ENCODE measurements at regions not wholly inside any gene's neighbourhood (a gene's known extent, or its start where the extent isn't known, plus 50 kb on each side); places are given as distances from the start of the nearest gene placed in this dataset.

DNA sequence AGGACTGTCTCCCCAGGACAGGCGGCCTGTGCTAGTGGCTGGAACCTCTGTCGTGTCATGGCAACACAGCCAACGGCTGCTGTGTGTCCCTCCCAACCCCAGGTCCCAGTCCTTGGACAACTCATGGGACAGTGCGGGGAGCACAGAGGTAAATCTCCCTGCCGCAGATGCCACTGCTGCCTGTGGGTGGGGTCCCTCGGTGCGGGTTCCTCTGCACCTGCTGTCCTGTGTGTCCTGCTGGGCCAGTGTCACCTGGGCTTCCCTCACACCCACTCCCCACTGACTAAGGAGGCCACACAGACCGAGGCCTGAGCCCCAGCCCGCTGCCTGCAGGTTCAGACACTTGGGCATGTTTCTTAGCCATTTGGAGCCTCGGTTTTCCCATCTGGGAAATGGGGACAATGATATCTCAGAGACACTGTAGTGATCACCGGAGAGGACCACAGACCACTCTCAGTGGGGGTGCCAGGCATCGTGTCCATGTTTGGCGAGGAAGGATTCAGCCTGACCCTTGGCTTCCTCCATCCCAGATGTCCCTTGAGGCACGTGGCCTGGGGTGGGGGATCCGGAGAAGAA, 96.5 kb downstream of the SIK1 start:
- WGBS, 2 donors = 86% methylated on average over 10 to 15 of the region's 15 CpGs

DNA sequence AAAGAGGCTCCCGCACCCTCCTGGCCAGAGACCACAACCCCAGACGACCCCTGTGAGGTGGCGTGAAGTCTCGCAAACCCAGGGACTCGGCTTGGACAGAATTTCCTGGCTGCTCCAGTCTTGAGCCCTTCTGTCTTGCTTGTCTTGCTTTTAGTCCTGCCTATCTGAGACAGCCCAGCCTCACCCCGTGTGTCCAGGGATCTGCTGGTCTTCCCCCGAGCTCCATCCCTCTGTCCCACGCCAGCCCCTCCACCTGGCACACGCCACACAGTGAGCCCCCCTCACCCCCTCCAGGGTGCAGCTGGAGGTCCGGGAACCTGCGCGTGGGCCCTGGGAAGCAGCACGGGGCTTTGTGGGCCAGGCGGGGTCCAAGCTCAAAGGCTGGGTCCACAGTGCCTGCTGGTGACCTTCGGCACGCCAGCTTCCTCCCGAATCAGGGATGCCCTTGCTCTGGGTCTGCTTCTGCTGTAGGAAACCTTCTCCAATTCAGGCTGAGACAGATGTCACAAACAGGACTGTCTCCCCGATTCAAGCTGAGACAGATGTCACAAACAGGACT, 97.1 kb downstream of the SIK1 start:
- Histone ChIP-seq H3K27me3 (no peaks in the 10 kb centered on the region), H3K9me3 (no peaks in the 10 kb centered on the region), H3K4me3 (no peak overlapping the region), H3K4me1 (peaks cover 16% of the 10 kb centered on the region), H3K36me3 (ENCODE audit: low read depth, missing control alignments) (no peaks in the 10 kb centered on the region), H3K27ac (no peak overlapping the region)
- WGBS, 2 donors = 83 to 90% methylated on average over 10 to 18 of the region's 18 CpGs
- intact Hi-C loops (cut with DNase I; ENCODE audit: low total_unique reads) = no loop called here
- TF ChIP-seq POLR2A (IDR thresholded peaks at IDR 0.05) = no peak
- TF ChIP-seq, protein P1, sequence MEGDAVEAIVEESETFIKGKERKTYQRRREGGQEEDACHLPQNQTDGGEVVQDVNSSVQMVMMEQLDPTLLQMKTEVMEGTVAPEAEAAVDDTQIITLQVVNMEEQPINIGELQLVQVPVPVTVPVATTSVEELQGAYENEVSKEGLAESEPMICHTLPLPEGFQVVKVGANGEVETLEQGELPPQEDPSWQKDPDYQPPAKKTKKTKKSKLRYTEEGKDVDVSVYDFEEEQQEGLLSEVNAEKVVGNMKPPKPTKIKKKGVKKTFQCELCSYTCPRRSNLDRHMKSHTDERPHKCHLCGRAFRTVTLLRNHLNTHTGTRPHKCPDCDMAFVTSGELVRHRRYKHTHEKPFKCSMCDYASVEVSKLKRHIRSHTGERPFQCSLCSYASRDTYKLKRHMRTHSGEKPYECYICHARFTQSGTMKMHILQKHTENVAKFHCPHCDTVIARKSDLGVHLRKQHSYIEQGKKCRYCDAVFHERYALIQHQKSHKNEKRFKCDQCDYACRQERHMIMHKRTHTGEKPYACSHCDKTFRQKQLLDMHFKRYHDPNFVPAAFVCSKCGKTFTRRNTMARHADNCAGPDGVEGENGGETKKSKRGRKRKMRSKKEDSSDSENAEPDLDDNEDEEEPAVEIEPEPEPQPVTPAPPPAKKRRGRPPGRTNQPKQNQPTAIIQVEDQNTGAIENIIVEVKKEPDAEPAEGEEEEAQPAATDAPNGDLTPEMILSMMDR (IDR thresholded peaks at IDR 0.05) = no peak
- DNase-seq = no peak

More for the DNA sequence above, 96.5 kb downstream of the SIK1 start:
- Histone ChIP-seq H3K36me3 (ENCODE audit: low read depth, missing control alignments) (no peaks in the 10 kb centered on the region), H3K27me3 (no peaks in the 10 kb centered on the region), H3K4me1 (peaks cover 16% of the 10 kb centered on the region), H3K9me3 (no peaks in the 10 kb centered on the region), H3K4me3 (no peak overlapping the region), H3K27ac (no peak overlapping the region)
- no peak for DNase-seq
- intact Hi-C loops (cut with DNase I; ENCODE audit: low total_unique reads) = no loop called here
- TF ChIP-seq POLR2A (IDR thresholded peaks at IDR 0.05) = no peak
- TF ChIP-seq, protein P1 (IDR thresholded peaks at IDR 0.05) = no peak

DNA sequence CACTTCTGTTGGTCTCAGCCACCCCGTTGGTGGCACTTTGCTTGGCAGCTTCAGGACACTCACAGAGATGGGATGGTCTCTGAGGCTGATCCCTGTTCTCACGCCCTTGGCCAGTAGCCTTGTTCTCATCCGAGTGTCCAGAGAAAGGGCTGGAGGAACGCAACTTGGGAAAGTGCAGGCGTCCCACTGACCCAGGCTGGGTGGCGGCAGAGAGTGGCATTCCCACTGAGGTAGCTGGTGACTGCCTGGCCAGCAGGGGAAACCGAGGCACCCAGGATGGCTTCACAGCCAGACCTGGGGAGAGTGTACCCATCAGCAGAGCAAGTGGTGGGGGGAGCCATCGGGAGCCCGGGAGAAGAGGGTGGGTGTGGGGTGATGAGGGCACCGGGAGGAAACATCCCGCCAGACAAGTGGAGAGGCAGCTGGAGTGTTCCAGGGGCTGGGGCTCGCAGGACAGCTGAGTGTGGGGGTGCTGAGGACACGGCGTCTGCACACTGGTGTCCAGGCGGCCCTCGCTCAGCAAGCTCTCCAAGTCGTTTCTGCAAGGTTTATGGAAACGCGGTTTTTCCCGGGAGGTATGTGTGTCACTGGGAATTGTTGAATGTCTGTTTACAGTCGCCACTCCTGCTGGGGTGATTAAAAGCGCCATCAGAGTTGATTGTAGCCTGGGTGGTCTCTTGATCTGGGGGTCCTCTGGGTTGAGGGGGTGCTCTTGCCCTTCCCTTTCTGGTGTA, 97.8 kb downstream of the SIK1 start:
- Histone ChIP-seq H3K27ac (no peak overlapping the region), H3K36me3 (ENCODE audit: low read depth, missing control alignments) (no peaks in the 10 kb centered on the region), H3K4me3 (no peak overlapping the region), H3K9me3 (no peaks in the 10 kb centered on the region), H3K27me3 (no peaks in the 10 kb centered on the region), H3K4me1 (peaks cover 16% of the 10 kb centered on the region)
- intact Hi-C loops (cut with DNase I; ENCODE audit: low total_unique reads) = no loop called here
- 93 to 97% methylated on average over 16 to 22 of the region's 22 CpGs for WGBS, 2 donors
- TF ChIP-seq, protein P1 (IDR thresholded peaks at IDR 0.05) = no peak
- TF ChIP-seq POLR2A (IDR thresholded peaks at IDR 0.05) = no peak
- DNase-seq = no peak

DNA sequence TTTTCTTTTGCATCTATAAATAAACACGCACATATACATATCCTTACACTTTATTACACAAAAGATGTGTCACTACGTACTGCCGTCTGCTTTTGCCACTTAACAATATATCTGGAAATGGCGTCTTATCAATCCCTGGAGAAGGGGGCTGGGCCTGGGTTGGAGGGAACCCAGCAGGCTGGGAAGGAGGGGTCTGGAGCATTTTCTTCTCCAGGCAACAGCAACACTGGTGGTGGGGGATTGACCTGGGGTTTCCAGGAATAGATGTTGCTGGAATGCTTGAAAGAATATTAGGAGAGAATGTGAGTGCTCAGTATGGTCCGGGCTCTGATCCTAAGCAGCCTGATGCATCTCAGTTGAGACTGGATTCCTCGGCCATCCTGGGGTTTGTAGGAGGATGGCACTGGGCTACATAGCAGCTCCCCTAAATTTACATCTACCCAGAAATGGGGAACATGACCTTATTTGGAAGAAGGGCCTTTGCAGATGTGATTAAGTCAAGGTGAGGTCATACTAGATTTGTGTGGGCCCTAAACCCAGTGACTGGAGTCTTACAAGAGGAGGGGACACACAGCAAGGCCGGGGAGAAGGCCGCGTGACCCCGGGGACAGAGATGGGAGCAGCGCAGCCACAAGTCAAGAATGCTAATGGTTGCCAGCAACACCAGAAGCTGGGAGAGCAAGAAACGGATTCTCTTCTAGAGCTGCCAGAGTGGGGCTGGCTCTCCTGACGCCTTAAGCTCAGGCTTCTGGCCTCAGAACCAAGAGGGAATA, 98.6 kb downstream of the SIK1 start:
- no peak overlapping the region for H3K27ac ChIP-seq
- DNase-seq = no peak
- H3K4me1 ChIP-seq = peaks cover 20% of the 10 kb centered on the region
- H3K36me3 ChIP-seq (ENCODE audit: low read depth, missing control alignments) = no peaks in the 10 kb centered on the region
- intact Hi-C loops (cut with DNase I; ENCODE audit: low total_unique reads) = no loop called here
- no peak overlapping the region for H3K4me3 ChIP-seq
- no peaks in the 10 kb centered on the region for H3K9me3 ChIP-seq
- H3K27me3 ChIP-seq = no peaks in the 10 kb centered on the region
- TF ChIP-seq POLR2A (IDR thresholded peaks at IDR 0.05) = no peak
- TF ChIP-seq, protein P1 (IDR thresholded peaks at IDR 0.05) = no peak
- 81 to 93% methylated on average over 12 to 13 of the region's 13 CpGs for WGBS, 2 donors
